22Rv1 (cell line): ENCODE measurements at regions not wholly inside any gene's neighbourhood (a gene's known extent, or its start where the extent isn't known, plus 50 kb on each side); places are given as distances from the start of the nearest gene placed in this dataset.
"Not testable (repeated sequence)": the region's sequence is repeated elsewhere in the genome, so short reads cannot be mapped to it uniquely, and the experiment has no call there.

Experiments
- H3K27ac ChIP-seq: fragments of 450-650 bp; 2 replicates; pipeline ENCODE4 v1.5.1; 2017
- CTCF ChIP-seq: fragments of 450-650 bp; IDR thresholded peaks from 2 replicates; pipeline ENCODE4 v1.5.1; 2017; ENCODE audit warnings: mild to moderate bottlenecking
- ZFX ChIP-seq: fragments of 450-650 bp; IDR thresholded peaks from 2 replicates; pipeline ENCODE4 v1.6.1; 2017; ENCODE audit warnings: antibody characterized with exemption, borderline replicate concordance

GRCh38 chr12:105445249-105445648, 114.8 kb downstream of the C12orf75 start:
- TF ChIP-seq CTCF (no peak), ZFX (no peak)
- no peak overlapping the region for H3K27ac ChIP-seq

- TF ChIP-seq ZFX, result no peak
- no peak for TF ChIP-seq CTCF
- H3K27ac ChIP-seq, result no peak overlapping the region
These were observed 115.2 kb downstream of the C12orf75 start for GRCh38 chr12:105445649-105446048.

- not testable (repeated sequence) for H3K27ac ChIP-seq
These were observed 116.0 kb downstream of the C12orf75 start for GRCh38 chr12:105446460-105446859.

- TF ChIP-seq CTCF (no peak), ZFX (no peak)
- H3K27ac ChIP-seq, result no peak overlapping the region
These were observed 118.9 kb downstream of the C12orf75 start for GRCh38 chr12:105449431-105449830.

GRCh38 chr12:105451211-105451610, 120.7 kb downstream of the C12orf75 start:
- no peak for TF ChIP-seq ZFX
- TF ChIP-seq CTCF, result no peak
- no peak overlapping the region for H3K27ac ChIP-seq

- TF ChIP-seq CTCF (no peak), ZFX (no peak)
- no peak overlapping the region for H3K27ac ChIP-seq
These were observed 121.3 kb downstream of the C12orf75 start for GRCh38 chr12:105451798-105452197.

- TF ChIP-seq ZFX, result no peak
- no peak for TF ChIP-seq CTCF
- H3K27ac ChIP-seq, result no peak overlapping the region
These were observed 122.8 kb downstream of the C12orf75 start for GRCh38 chr12:105453316-105453715.

- H3K27ac ChIP-seq, result no peak overlapping the region
These were observed 124.2 kb downstream of the C12orf75 start for GRCh38 chr12:105454688-105455087.

More at GRCh38 chr12:105454688-105455087, 124.2 kb downstream of the C12orf75 start:
- TF ChIP-seq ZFX (no peak), CTCF (no peak)
